NCI-H2171 (cell line): ENCODE measurements at regions not wholly inside any gene's neighbourhood (a gene's known extent, or its start where the extent isn't known, plus 50 kb on each side); places are given as distances from the start of the nearest gene placed in this dataset.

Experiments
- DNase-seq: peaks from one replicate; lab custom pipeline; 2025; lab: John Stamatoyannopoulos, UW

DNA sequence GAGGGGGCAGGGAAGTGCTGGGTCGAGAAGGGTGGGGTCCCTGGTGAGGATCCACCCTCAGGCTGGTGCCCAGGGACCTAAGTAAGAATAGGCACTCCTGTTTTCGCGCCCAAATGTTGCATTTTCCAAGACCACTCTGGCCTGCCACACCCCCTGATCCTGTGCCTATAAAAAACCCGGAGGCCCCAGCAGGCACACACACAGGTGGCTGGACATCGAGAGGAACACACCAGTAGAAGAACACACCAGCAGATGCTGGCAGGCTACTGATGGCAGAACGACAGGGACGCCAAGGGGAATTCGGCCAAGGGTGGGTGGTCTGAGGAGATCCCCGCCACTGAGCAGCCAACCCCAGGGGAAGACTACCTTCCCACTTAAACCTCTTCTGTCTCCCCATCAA, 633.9 kb upstream of the POT1 start:
- no peak for DNase-seq

GRCh38 chr7:125561006-125561405, 631.4 kb upstream of the POT1 start:
- DNase-seq: no peak

GRCh38 chr7:125559921-125560320, 630.3 kb upstream of the POT1 start:
- DNase-seq: no peak

DNA sequence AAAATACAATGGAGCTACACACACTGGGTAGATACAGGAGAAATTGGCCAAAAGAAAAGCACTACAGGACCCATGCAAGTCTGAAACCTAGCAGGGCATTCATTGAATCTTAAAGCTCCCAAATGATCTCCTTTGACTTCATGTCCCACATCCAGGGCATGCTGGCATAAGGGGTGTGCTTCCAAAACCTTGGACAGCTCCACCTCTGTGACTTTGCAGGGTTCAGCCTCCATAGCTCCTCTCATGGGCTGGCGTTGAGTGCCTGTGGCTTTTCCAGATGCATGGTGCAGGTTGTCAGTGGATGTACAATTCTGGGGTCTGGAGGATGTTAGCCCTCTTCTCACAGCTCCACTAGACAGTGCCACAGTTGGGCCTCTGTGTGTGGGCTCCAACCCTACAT, 626.3 kb upstream of the POT1 start:
- no peak for DNase-seq

GRCh38 chr7:125551008-125551407, 621.4 kb upstream of the POT1 start:
- no peak for DNase-seq

GRCh38 chr7:125547505-125547904, 617.9 kb upstream of the POT1 start:
- DNase-seq: no peak

DNA sequence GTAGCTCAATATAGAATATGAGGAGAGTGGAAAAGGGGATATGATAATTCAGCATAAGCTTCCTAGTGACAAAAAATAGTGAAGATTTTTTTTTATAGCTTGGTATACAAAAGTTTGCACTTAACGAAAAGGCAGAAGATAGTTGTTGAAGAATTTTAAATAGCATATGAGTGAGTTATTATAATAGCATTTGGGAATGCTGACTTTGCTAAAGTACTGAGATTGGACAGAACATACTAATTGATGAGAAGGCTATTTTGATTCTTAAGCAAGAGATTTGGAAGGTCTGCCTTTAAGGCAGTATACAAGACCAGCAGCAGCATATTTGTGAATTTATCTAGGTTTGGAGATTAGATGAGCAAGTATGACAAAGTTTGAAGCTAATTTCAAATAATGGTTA, 600.9 kb upstream of the POT1 start:
- DNase-seq: no peak

GRCh38 chr7:125529249-125529648, 599.6 kb upstream of the POT1 start:
- no peak for DNase-seq

DNA sequence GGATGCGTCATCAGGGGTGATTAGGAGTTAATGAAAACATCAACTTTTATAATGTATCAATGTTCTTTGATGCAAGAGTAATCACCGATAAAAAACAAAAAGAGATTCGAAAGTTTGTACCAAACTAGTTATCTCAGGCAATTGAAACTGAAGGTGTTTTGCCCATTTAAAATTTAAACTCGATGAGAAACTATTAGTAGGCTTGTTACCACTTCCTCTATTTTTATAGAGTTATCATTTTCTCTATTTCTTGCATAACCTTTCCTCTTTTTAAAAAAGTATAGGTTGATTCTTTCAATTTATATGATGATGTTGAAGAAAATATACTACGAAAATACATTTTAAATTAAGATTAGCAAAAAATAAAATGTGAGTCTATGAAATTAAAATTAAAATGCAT, 597.3 kb upstream of the POT1 start:
- no peak for DNase-seq

DNA sequence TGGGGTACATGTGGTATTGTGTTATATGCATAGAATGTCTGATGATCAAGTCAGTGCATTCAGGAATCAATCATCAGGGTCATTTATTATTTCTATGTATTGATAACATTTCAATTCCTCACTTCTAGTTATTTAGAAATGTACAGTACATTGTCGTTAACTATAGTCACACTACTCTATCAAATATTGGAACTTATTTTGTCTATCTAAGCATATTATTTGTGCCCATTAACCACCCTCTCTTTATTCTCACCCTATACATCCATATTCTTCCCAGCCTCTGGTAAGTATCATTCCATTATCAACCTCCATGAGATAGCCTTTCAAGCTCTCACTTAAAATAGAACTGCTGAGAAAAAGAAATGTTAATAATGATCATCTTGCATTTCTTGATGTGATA, 596.5 kb upstream of the POT1 start:
- no peak for DNase-seq

DNA sequence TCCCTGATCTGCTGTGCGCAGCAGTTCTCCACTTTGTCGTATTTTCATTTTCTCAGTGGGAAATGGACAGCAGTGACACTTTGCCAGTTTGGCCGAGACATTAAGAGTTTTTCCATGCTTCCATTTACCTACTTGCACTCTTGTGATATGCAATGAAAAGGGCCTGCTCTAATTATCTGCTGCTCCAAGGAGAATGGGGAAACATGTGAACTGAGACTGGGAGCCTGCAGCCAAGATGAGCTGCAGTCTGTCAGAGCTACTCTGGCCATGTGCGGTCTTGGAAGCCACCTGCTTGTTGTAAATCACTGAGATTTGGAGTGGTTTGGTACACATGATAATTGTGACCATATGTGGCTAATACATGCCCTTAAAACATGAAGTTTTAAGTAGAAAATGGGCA, 586.6 kb upstream of the POT1 start:
- peak; percentile 51 for DNase-seq

DNA sequence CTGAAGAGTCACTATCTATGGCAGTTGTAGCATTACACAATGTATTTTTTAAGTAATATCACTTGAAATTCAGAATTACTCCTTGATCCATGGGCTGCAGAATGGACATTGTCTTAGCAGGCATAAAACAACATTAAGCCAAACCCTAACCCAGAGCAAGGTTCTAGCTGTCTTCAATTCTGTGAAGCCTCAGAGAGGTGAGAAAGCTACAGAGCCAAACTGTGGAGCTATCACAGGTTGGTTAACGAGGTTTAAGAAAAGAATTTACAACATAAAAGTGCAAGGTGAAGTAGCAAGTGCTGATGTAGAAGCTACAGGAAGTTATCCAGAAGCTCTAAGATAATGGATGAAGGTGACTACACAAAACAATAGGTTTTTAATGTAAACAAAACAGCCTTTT, 582.7 kb upstream of the POT1 start:
- no peak for DNase-seq

DNA sequence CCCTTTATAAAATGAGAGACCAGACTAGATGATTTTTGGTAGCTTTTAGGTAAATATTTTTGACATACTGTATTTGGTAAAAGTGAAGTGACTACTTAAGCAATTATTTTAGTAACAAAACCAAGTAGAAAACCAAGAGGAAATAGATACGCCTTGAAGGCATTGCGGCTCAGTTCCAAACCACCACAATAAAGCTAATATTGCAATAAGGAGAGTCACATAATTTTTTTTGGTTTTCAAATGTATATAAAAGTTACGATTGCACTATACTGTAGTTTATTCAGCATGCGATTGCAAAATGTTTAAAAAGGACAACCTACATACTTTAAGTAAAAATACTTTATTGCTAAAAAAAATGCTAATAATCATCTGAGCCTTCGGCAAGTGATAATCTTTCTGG, 581.7 kb upstream of the POT1 start:
- no peak for DNase-seq

DNA sequence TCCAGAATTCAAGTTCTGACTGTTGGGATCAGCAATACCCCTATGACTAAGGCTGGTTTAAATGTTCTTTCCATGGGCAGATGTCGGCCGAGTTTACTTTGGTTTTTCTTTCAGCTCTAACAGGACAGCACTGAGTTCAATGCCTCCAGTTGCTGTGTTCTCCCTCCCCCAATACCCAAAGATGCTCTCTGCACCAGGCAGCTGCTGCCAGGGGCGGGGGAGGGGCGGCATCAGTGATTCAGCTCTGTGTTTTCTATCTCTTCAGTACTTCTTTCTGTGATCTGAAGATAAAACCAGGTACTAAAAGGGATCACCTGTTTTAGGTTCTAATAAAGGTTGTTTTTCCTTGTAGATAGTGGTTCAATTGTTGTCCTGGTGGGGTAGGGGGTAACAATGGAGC, 576.7 kb upstream of the POT1 start:
- no peak for DNase-seq

DNA sequence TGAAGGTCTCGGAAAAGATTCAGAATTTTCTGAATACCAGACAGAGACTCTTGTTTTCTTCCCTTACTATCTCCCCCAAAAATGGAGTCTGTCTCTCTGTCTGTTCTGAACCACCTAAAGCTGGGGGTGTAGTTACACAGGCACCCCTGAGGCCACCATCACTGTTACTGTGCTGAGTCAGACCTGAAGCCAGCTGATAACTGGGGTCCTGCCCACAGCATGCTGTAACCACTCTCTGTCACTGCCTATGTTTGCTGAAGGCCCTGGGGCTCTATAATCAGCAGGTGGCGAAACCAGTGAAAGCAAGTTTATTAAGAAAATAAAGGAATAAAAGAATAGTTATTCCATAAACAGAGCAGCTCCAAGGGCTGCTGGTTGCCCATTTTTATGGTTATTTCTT, 575.2 kb upstream of the POT1 start:
- no peak for DNase-seq

DNA sequence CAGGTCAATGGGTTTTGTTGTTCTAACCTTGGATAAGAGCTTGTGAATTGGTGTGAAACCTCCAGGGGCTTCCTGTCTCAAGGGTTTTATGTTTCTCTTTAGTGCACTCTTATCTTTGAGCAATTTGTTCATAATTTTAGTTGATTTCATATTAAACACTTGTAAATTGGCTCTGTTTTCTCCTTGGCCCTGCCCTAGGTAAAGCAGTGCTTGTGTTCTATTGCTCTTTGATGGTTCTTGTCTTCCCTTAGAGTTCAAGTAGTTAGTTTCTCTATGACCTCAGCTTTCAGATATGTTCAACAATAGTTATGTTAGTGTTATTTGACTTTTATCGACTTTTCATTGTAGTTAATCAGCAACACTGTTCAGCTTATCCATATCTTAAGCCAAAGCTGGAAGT, 566.4 kb upstream of the POT1 start:
- DNase-seq: no peak

- DNase-seq: no peak
Measured at GRCh38 chr7:125492521-125492920, 562.9 kb upstream of the POT1 start.

DNA sequence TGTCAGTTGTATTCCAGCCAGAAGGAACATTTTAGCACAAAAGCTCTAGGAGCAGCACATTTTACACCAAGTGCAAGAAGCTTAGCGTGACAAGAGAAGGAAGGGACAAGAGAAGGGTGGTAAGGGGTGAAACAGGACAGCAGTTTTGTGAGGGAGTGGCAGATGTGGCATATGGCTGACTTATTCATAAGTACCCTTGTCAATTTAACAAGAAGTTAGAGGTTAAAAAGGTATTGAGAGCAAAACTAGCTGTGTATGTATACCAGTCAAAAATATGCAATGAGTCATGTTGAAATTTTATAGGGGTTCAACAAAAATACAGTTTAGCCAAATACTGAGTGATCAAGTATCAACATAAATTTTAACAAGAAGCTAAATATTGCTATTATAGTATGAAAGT, 561.5 kb upstream of the POT1 start:
- no peak for DNase-seq

GRCh38 chr7:125490167-125490566, 560.5 kb upstream of the POT1 start:
- no peak for DNase-seq

- DNase-seq: no peak
Measured at GRCh38 chr7:125485223-125485622, 555.6 kb upstream of the POT1 start.

DNA sequence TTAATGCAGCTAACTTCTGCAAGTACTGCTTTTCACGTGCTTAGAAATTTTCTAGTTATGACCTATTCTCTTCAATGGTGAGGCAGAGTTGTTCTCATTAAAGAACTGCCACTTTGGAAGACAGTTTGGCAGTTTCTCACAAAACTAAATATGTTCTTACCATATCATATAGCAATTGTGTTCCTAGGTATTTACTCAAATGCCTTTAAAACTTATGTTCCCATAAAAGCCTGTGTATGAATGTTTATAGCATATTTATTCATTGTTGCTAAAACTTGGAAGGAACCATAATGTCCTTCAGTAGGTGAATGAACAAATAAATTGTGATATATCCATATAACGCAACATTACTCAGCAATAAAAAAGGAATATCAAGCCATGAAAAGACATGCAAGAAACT, 555.1 kb upstream of the POT1 start:
- no peak for DNase-seq

- DNase-seq: no peak
Measured at GRCh38 chr7:125481323-125481722, 551.7 kb upstream of the POT1 start.

- DNase-seq: no peak
Measured at GRCh38 chr7:125480762-125481161, 551.1 kb upstream of the POT1 start.

GRCh38 chr7:125468855-125469174, 539.2 kb upstream of the POT1 start:
- no peak for DNase-seq
